ENCODE measurements at regions not wholly inside any gene's neighbourhood (a gene's known extent, or its start where the extent isn't known, plus 50 kb on each side); places are given as distances from the start of the nearest gene placed in this dataset.

DNA sequence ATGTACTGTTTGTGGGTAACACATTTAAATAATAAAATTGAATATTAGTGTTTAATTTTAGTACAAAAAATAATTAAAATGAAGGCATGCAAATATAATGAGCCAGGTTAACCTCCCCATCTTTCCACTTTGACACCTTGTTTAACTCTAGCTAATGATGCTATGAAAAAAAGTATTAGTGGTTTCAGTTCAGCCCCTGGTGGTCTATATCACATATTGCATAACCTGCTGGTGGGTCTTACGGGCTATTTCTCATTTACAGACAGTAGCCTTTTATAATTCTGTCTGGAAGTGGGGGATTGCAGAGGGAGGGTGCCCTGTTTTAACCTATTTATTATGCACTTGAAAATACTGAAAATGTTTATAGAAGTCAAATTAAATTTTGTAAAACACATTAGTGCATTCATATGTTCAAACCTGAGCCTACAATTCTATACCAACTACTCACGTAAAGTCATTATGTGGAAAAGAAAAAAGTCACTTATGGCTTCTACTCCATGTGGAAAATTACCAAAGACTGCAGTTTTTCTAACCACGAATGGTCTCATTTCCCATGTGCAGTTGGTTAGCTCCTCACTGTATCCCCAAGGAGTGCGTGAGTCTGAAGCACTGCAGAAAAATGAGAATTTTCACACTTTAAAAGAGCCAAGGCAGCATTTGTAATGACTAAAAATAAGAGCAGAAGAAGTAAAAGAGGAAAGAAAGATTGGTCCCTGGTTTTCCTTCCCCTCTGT lies 381.0 kb downstream of the MTX2 start:
- TF ChIP-seq ZNF561 (tag by site-specific recombination; IDR thresholded peaks at IDR 0.05; ENCODE audit: borderline replicate concordance) (no peak), ZNF501 (tag by site-specific recombination; IDR thresholded peaks at IDR 0.05) (no peak), ZNF571 (tag by site-specific recombination; IDR thresholded peaks at IDR 0.05) (no peak), HOXC10 (CRISPR knock-in tag; IDR thresholded peaks at IDR 0.05) (no peak), ZNF274 (IDR thresholded peaks at IDR 0.05; ENCODE audit: low read length) (no peak), ZNF274 (tag by site-specific recombination; IDR thresholded peaks at IDR 0.05; ENCODE audit: borderline replicate concordance) (no peak)
- TF ChIP-seq, protein P1, sequence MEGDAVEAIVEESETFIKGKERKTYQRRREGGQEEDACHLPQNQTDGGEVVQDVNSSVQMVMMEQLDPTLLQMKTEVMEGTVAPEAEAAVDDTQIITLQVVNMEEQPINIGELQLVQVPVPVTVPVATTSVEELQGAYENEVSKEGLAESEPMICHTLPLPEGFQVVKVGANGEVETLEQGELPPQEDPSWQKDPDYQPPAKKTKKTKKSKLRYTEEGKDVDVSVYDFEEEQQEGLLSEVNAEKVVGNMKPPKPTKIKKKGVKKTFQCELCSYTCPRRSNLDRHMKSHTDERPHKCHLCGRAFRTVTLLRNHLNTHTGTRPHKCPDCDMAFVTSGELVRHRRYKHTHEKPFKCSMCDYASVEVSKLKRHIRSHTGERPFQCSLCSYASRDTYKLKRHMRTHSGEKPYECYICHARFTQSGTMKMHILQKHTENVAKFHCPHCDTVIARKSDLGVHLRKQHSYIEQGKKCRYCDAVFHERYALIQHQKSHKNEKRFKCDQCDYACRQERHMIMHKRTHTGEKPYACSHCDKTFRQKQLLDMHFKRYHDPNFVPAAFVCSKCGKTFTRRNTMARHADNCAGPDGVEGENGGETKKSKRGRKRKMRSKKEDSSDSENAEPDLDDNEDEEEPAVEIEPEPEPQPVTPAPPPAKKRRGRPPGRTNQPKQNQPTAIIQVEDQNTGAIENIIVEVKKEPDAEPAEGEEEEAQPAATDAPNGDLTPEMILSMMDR (tag by site-specific recombination; IDR thresholded peaks at IDR 0.05): no peak
